HCT116 (cell line): ENCODE measurements at regions not wholly inside any gene's neighbourhood (a gene's known extent, or its start where the extent isn't known, plus 50 kb on each side); places are given as distances from the start of the nearest gene placed in this dataset.

ENCODE experiments used
- ATAC-seq: fragments of 200-7000 bp; cut with Tn5 transposase; 2 replicates; pipeline ENCODE4 v1.9.1; 2020; ENCODE audit warnings: mild to moderate bottlenecking, moderate library complexity
- BruUV-seq: library from RNA; stranded (reverse); fragments of 400-500 nt; replicated peaks from 2 replicates; lab custom pipeline; 2021; lab: Mats Ljungman, UMichigan
- CTCF ChIA-PET: fragments of 300-600 bp; sonication (Branson Sonifier 250); formaldehyde crosslinking; loops from one replicate; lab custom pipeline; 2021; ENCODE audit warnings: antibody characterized with exemption; lab: Charles Lee
- POLR2A ChIA-PET: fragments of 300-600, 350-600 bp; sonication (Branson Sonifier 250); formaldehyde crosslinking; loops from one replicate; lab custom pipeline; 2021; ENCODE audit warnings: antibody characterized with exemption; lab: Charles Lee
- RAD21 ChIA-PET, 2 experiments: fragments of 300-600 bp; sonication (Branson Sonifier 250); formaldehyde crosslinking; loops; one replicate each; lab custom pipeline; 2023; ENCODE audit warnings: low total read pairs in 2 of 2; ENCODE audit not compliant: uncharacterized antibody in 2 of 2, unreplicated experiment in 2 of 2, low non-redundant PET in 1 of 2; lab: Charles Lee
- DNase-seq: peaks from one replicate; pipeline ENCODE4 v3.0.0-alpha.2; 2010; ENCODE audit warnings: low read depth, low spot score
- H2AFZ ChIP-seq: fragments of 200-600 bp; shearing (Covaris generic), sonication (generic); 2 replicates; pipeline ENCODE4 v1.6.1; 2017; ENCODE audit warnings: low read depth, mixed run types, mixed read lengths, antibody characterized with exemption, low read length; ENCODE audit not compliant: poor library complexity, severe bottlenecking
- H3K27ac ChIP-seq: 2 replicates; pipeline ENCODE4 v1.5.1; 2012; ENCODE audit warnings: low read depth, low read length
- H3K27me3 ChIP-seq: fragments of 200-600 bp; sonication (generic); 2 replicates; pipeline ENCODE4 v1.6.1; 2016; ENCODE audit warnings: mixed run types, low read length, mixed read lengths; ENCODE audit not compliant: insufficient read depth
- H3K36me3 ChIP-seq, 2 experiments: fragments of 200-500 bp in 1 of 2; fragments of 200-600 bp in 1 of 2; sonication (Bioruptor generic) in 1 of 2; sonication (generic) in 1 of 2; 2 replicates each; pipeline versions ENCODE4 v1.5.1 to v1.6.1; 2014 to 2016; ENCODE audit warnings: low read length in 2 of 2, inconsistent platforms in 1 of 2, mixed read lengths in 1 of 2, mixed run types in 1 of 2; ENCODE audit not compliant: insufficient read depth in 2 of 2, control insufficient read depth in 1 of 2
- H3K4me1 ChIP-seq, 2 experiments: fragments of 200-600 bp in 1 of 2; sonication (generic) in 1 of 2; 2 replicates each; pipeline versions ENCODE4 v1.5.1 to v1.6.1; 2012 to 2017; ENCODE audit warnings: low read length in 2 of 2, inconsistent platforms in 1 of 2, mild to moderate bottlenecking in 1 of 2, mixed read lengths in 1 of 2, mixed run types in 1 of 2, moderate library complexity in 1 of 2; ENCODE audit not compliant: insufficient read depth in 2 of 2, control insufficient read depth in 1 of 2
- H3K4me2 ChIP-seq: fragments of 200-600 bp; sonication (generic); 2 replicates; pipeline ENCODE4 v1.6.1; 2017; ENCODE audit warnings: mixed run types, low read length, mixed read lengths
- H3K4me3 ChIP-seq, 2 experiments: fragments of 200-600 bp in 1 of 2; sonication (generic) in 1 of 2; replicated peaks in 1 of 2; 2 replicates each; pipeline ENCODE4 v1.5.1; 2011 to 2016; ENCODE audit warnings: low read length in 2 of 2, control low read depth in 1 of 2, low read depth in 1 of 2, mild to moderate bottlenecking in 1 of 2, mixed read lengths in 1 of 2, mixed run types in 1 of 2
- H3K79me2 ChIP-seq: fragments of 200-600 bp; sonication (generic); 2 replicates; pipeline ENCODE4 v1.6.1; 2017; ENCODE audit warnings: mild to moderate bottlenecking, mixed run types, low read length, moderate library complexity, mixed read lengths; ENCODE audit not compliant: insufficient read depth
- H3K9ac ChIP-seq: fragments of 200-600 bp; sonication (generic); 2 replicates; pipeline ENCODE4 v1.6.1; 2016; ENCODE audit warnings: low read length, mixed read lengths
- H3K9me2 ChIP-seq: fragments of 200-600 bp; sonication (generic), shearing (Covaris generic); 2 replicates; pipeline ENCODE4 v1.6.1; 2017; ENCODE audit warnings: mixed run types, mild to moderate bottlenecking, moderate library complexity; ENCODE audit not compliant: insufficient read depth
- H3K9me3 ChIP-seq, 2 experiments: fragments of 200-500 bp in 1 of 2; fragments of 200-600 bp in 1 of 2; sonication (Bioruptor generic) in 1 of 2; sonication (generic) in 1 of 2; 2 replicates each; pipeline ENCODE4 v1.6.1; 2014 to 2017; ENCODE audit warnings: low read length in 2 of 2, mixed read lengths in 2 of 2, inconsistent platforms in 1 of 2, low read depth in 1 of 2, mild to moderate bottlenecking in 1 of 2, mixed run types in 1 of 2, moderate library complexity in 1 of 2; ENCODE audit not compliant: control insufficient read depth in 1 of 2, insufficient read depth in 1 of 2
- H4K20me1 ChIP-seq: fragments of 200-600 bp; sonication (generic), shearing (Covaris generic); 2 replicates; pipeline ENCODE4 v1.6.1; 2017; ENCODE audit warnings: mixed run types, mild to moderate bottlenecking, moderate library complexity; ENCODE audit not compliant: insufficient read depth
- CBX3 ChIP-seq: IDR thresholded peaks from 2 replicates; pipeline ENCODE4 v1.6.1; 2012; ENCODE audit warnings: low read depth
- CEBPB ChIP-seq: IDR thresholded peaks from 2 replicates; pipeline ENCODE4 v1.6.1; 2012; ENCODE audit warnings: low read depth
- EGR1 ChIP-seq: IDR thresholded peaks from 2 replicates; pipeline ENCODE4 v1.6.1; 2012; ENCODE audit warnings: low read depth
- ELF1 ChIP-seq: IDR thresholded peaks from 2 replicates; pipeline ENCODE4 v1.6.1; 2012; ENCODE audit warnings: low read depth, borderline replicate concordance
- EZH2 ChIP-seq: fragments of 200-600 bp; sonication (generic); IDR thresholded peaks from 2 replicates; pipeline ENCODE4 v1.6.1; 2017; ENCODE audit warnings: antibody characterized with exemption, mixed run types
- EZH2phosphoT487 ChIP-seq: fragments of 200-600 bp; IDR thresholded peaks from 2 replicates; pipeline ENCODE4 v1.6.1; 2018; ENCODE audit warnings: antibody characterized with exemption, borderline replicate concordance
- JUND ChIP-seq: IDR thresholded peaks from 2 replicates; pipeline ENCODE4 v1.6.1; 2012
- REST ChIP-seq: IDR thresholded peaks from 2 replicates; pipeline ENCODE4 v1.6.1; 2012; ENCODE audit warnings: low read depth
- SIN3A ChIP-seq: IDR thresholded peaks from 2 replicates; pipeline ENCODE4 v1.6.1; 2012; ENCODE audit warnings: low read depth
- SRF ChIP-seq: IDR thresholded peaks from 2 replicates; pipeline ENCODE4 v1.6.1; 2012; ENCODE audit warnings: low read depth
- TCF7L2 ChIP-seq: IDR thresholded peaks from 2 replicates; pipeline ENCODE4 v1.7.0; 2011; ENCODE audit warnings: borderline replicate concordance, inconsistent platforms; ENCODE audit not compliant: insufficient read depth, insufficient read length; ENCODE audit errors: extremely low read depth
- intact Hi-C: fragments of 100-400 bp; cut with micrococcal nuclease; formaldehyde crosslinking; loops from 2 replicates; pipeline ENCODE4 v1.10.0; 2022
- TF ChIP-seq, protein P1 (sequence below), 3 experiments: fragments of 200-600 bp in 1 of 3; sonication (generic) in 1 of 3; IDR thresholded peaks in 2 of 3; conservative IDR thresholded peaks in 1 of 3; 2 replicates each; pipeline ENCODE4 v1.5.1; 2012 to 2017; ENCODE audit warnings: low read depth in 2 of 3, low read length in 2 of 3, antibody characterized with exemption in 1 of 3, borderline replicate concordance in 1 of 3, control low read depth in 1 of 3, mild to moderate bottlenecking in 1 of 3, mixed read lengths in 1 of 3, mixed run types in 1 of 3, moderate library complexity in 1 of 3; ENCODE audit not compliant: insufficient read depth in 1 of 3
- TF ChIP-seq, protein P2 (sequence below): IDR thresholded peaks from 2 replicates; pipeline ENCODE4 v1.6.1; 2012

GRCh38 chr6:145486306-145486705, 249.0 kb downstream of the EPM2A start:
- ChIA-PET RAD21 (no interaction called here), POLR2A (no interaction called here), CTCF (no interaction called here)
- Histone ChIP-seq H3K36me3 (no peaks in the 10 kb centered on the region), H2AFZ (no peak overlapping the region), H3K4me3 (no peak overlapping the region), H3K27me3 (no peaks in the 10 kb centered on the region), H3K4me1 (peaks cover 10 to 22% of the 10 kb centered on the region in 2 experiments; a peak in 3 of 4 replicates), H3K9ac (no peak overlapping the region), H3K9me2 (no peaks in the 10 kb centered on the region), H3K27ac (no peak overlapping the region), H4K20me1 (no peaks in the 10 kb centered on the region), H3K79me2 (no peaks in the 10 kb centered on the region), H3K4me2 (no peak overlapping the region), H3K9me3 (no peaks in the 10 kb centered on the region)
- no peak for TF ChIP-seq CBX3
- TF ChIP-seq SRF, result no peak
- TF ChIP-seq CEBPB, result no peak
- TF ChIP-seq SIN3A, result no peak
- TF ChIP-seq ELF1, result no peak
- no peak for TF ChIP-seq TCF7L2
- TF ChIP-seq, protein P1, sequence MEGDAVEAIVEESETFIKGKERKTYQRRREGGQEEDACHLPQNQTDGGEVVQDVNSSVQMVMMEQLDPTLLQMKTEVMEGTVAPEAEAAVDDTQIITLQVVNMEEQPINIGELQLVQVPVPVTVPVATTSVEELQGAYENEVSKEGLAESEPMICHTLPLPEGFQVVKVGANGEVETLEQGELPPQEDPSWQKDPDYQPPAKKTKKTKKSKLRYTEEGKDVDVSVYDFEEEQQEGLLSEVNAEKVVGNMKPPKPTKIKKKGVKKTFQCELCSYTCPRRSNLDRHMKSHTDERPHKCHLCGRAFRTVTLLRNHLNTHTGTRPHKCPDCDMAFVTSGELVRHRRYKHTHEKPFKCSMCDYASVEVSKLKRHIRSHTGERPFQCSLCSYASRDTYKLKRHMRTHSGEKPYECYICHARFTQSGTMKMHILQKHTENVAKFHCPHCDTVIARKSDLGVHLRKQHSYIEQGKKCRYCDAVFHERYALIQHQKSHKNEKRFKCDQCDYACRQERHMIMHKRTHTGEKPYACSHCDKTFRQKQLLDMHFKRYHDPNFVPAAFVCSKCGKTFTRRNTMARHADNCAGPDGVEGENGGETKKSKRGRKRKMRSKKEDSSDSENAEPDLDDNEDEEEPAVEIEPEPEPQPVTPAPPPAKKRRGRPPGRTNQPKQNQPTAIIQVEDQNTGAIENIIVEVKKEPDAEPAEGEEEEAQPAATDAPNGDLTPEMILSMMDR (IDR thresholded peaks at IDR 0.05 in 2 of 3, conservative IDR thresholded peaks at IDR 0.05 in 1 of 3; ENCODE audit: borderline replicate concordance in 1 of 3, insufficient read depth in 1 of 3, low read depth in 2 of 3, low read length in 2 of 3), result no peak
- no peak for TF ChIP-seq EZH2
- TF ChIP-seq EGR1, result no peak
- DNase-seq (no peak), ATAC-seq (no peak)
- intact Hi-C loops, result loop anchor here (10.0 kb wide), 1 partner anchor 902 kb away; no protein-coding TSS in a partner anchor
- BruUV-seq, result no TSS peak

DNA sequence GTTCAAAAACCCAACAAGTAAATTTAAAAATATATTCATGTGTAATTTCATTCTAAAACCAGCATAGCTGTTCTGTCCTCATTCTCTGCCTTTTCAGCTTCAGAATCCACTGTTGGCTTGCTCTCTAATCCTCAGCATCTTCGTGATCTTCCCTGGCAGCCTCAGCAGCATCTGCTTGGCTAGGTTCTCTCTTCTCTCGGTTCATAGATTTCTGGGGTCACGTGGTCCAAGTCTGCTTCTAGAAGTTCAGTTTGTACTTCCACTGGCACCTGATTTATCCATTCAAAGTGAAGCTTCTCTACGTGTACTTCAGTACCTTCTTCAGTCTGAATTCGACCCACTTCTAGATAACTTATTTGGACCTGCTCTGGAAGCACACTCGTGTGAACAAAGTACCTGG, 245.7 kb downstream of the EPM2A start:
- no peak overlapping the region for H3K4me3 ChIP-seq
- ChIA-PET CTCF (no interaction called here), RAD21 (no interaction called here), POLR2A (no interaction called here)
- no peak overlapping the region for H3K4me2 ChIP-seq
- no peaks in the 10 kb centered on the region for H3K9me3 ChIP-seq
- no peaks in the 10 kb centered on the region for H3K79me2 ChIP-seq
- H3K4me1 ChIP-seq, result no peaks in the 10 kb centered on the region
- H3K27me3 ChIP-seq, result no peaks in the 10 kb centered on the region
- DNase-seq (no peak), ATAC-seq (no peak)
- no peak overlapping the region for H3K9ac ChIP-seq
- no peak overlapping the region for H3K27ac ChIP-seq
- no peaks in the 10 kb centered on the region for H3K9me2 ChIP-seq
- H4K20me1 ChIP-seq, result no peaks in the 10 kb centered on the region
- no peak overlapping the region for H2AFZ ChIP-seq
- intact Hi-C loops, result loop anchor here (10.0 kb wide), 1 partner anchor 905 kb away; no protein-coding TSS in a partner anchor
- no TSS peak for BruUV-seq
- no peaks in the 10 kb centered on the region for H3K36me3 ChIP-seq
- TF ChIP-seq REST (no peak), CBX3 (no peak), SRF (no peak), EZH2phosphoT487 (no peak), JUND (no peak)
- TF ChIP-seq, protein P2, sequence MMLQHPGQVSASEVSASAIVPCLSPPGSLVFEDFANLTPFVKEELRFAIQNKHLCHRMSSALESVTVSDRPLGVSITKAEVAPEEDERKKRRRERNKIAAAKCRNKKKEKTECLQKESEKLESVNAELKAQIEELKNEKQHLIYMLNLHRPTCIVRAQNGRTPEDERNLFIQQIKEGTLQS, result no peak
- TF ChIP-seq, protein P1 (IDR thresholded peaks at IDR 0.05 in 2 of 3, conservative IDR thresholded peaks at IDR 0.05 in 1 of 3; ENCODE audit: borderline replicate concordance in 1 of 3, insufficient read depth in 1 of 3, low read depth in 2 of 3, low read length in 2 of 3), result no peak
